GM12891 (cell line): ENCODE measurements at regions not wholly inside any gene's neighbourhood (a gene's known extent, or its start where the extent isn't known, plus 50 kb on each side); places are given as distances from the start of the nearest gene placed in this dataset.

ENCODE experiments used
- POLR2A ChIP-seq: IDR thresholded peaks from 2 replicates; pipeline ENCODE4 v1.6.1; 2011; ENCODE audit warnings: low read depth, low read length, control low read depth
- POLR2AphosphoS5 ChIP-seq: IDR thresholded peaks from 2 replicates; pipeline ENCODE4 v1.6.1; 2011; ENCODE audit warnings: low read depth, low read length, control low read depth

DNA sequence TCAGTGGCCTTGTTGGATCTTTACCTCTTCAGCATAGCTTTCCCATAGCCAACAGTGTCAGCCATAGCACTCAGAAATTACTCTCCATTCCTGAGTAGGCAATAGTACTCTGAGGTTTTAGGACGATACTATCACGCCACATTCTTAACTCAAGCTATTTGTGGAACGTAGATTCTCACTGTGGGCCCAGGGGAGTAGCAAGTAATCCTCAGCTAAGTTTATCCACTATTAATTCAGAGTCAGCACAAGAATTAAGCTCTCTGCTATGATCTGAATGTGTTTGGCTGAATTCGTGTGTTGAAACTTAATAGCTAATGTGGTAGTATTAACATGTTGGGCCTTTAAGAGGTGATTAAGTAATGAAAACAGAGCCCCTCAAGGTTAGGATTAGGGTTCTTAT is 858.8 kb upstream of the NUDT12 start:
- TF ChIP-seq POLR2AphosphoS5, result no peak
- no peak for TF ChIP-seq POLR2A
